HuH-7.5 (cell line): ENCODE measurements at regions not wholly inside any gene's neighbourhood (a gene's known extent, or its start where the extent isn't known, plus 50 kb on each side); places are given as distances from the start of the nearest gene placed in this dataset.

ENCODE experiments used
- DNase-seq: peaks from one replicate; pipeline ENCODE4 v3.0.0; 2011; ENCODE audit warnings: low spot score

- DNase-seq, result no peak
Measured at GRCh38 chr14:65186951-65187350, 84.6 kb upstream of the MAX start.

- DNase-seq, result no peak
Measured at GRCh38 chr14:65187421-65188049, 85.2 kb upstream of the MAX start.

- DNase-seq, result no peak
Measured at GRCh38 chr14:65190312-65190711, 88.0 kb upstream of the MAX start.

GRCh38 chr14:65191716-65192115, 89.4 kb upstream of the MAX start:
- no peak for DNase-seq

- no peak for DNase-seq
Measured at GRCh38 chr14:65192686-65193085, 90.4 kb upstream of the MAX start.

GRCh38 chr14:65193916-65194590, 91.7 kb upstream of the MAX start:
- no peak for DNase-seq

- no peak for DNase-seq
Measured at GRCh38 chr14:65195042-65195719, 92.9 kb upstream of the MAX start.

GRCh38 chr14:65198346-65198745, 96.0 kb upstream of the MAX start:
- no peak for DNase-seq

- DNase-seq, result no peak
Measured at GRCh38 chr14:65200454-65200853, 98.1 kb upstream of the MAX start.

- DNase-seq, result no peak
Measured at GRCh38 chr14:65203574-65203973, 101.3 kb upstream of the MAX start.

- DNase-seq, result no peak
Measured at GRCh38 chr14:65204056-65204455, 101.7 kb upstream of the MAX start.

GRCh38 chr14:65206078-65206447, 103.7 kb upstream of the MAX start:
- no peak for DNase-seq

GRCh38 chr14:65206448-65207096, 104.3 kb upstream of the MAX start:
- no peak for DNase-seq

GRCh38 chr14:65208548-65208947, 106.2 kb upstream of the MAX start:
- no peak for DNase-seq

- DNase-seq, result no peak
Measured at GRCh38 chr14:65210118-65210821, 108.0 kb upstream of the MAX start.

GRCh38 chr14:65210822-65211182, 108.5 kb upstream of the MAX start:
- DNase-seq, result no peak

- no peak for DNase-seq
Measured at GRCh38 chr14:65211341-65211987, 109.1 kb upstream of the MAX start.

GRCh38 chr14:65213316-65213715, 111.0 kb upstream of the MAX start:
- no peak for DNase-seq

GRCh38 chr14:65214741-65215140, 112.4 kb upstream of the MAX start:
- no peak for DNase-seq

GRCh38 chr14:65219353-65219752, 117.0 kb upstream of the MAX start:
- no peak for DNase-seq

- DNase-seq, result no peak
Measured at GRCh38 chr14:65222440-65222858, 120.1 kb upstream of the MAX start.

- DNase-seq, result no peak
Measured at GRCh38 chr14:65223636-65224035, 121.3 kb upstream of the MAX start.
